ENCODE measurements at regions not wholly inside any gene's neighbourhood (a gene's known extent, or its start where the extent isn't known, plus 50 kb on each side); places are given as distances from the start of the nearest gene placed in this dataset.
A peak's percentile ranks its signal among the peaks of the same experiment; 100 is the strongest.
"Not testable (repeated sequence)": the region's sequence is repeated elsewhere in the genome, so short reads cannot be mapped to it uniquely, and the experiment has no call there.

GRCh38 chr9:124084087-124084486, 72.5 kb downstream of the LHX2 start:
- DNase-seq (ENCODE audit: low read depth in 2 of 2), result no peak
- no peak overlapping the region for H3K4me3 ChIP-seq (replicated peaks in 1 of 2; ENCODE audit: low read depth in 2 of 2, low read length in 2 of 2)
- TF ChIP-seq, protein P1, sequence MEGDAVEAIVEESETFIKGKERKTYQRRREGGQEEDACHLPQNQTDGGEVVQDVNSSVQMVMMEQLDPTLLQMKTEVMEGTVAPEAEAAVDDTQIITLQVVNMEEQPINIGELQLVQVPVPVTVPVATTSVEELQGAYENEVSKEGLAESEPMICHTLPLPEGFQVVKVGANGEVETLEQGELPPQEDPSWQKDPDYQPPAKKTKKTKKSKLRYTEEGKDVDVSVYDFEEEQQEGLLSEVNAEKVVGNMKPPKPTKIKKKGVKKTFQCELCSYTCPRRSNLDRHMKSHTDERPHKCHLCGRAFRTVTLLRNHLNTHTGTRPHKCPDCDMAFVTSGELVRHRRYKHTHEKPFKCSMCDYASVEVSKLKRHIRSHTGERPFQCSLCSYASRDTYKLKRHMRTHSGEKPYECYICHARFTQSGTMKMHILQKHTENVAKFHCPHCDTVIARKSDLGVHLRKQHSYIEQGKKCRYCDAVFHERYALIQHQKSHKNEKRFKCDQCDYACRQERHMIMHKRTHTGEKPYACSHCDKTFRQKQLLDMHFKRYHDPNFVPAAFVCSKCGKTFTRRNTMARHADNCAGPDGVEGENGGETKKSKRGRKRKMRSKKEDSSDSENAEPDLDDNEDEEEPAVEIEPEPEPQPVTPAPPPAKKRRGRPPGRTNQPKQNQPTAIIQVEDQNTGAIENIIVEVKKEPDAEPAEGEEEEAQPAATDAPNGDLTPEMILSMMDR (IDR thresholded peaks at IDR 0.05; ENCODE audit: low read depth, low read length), result no peak

GRCh38 chr9:124087226-124087625, 75.7 kb downstream of the LHX2 start:
- DNase-seq (ENCODE audit: low read depth in 2 of 2), result no peak
- no peak overlapping the region for H3K4me3 ChIP-seq (replicated peaks in 1 of 2; ENCODE audit: low read depth in 2 of 2, low read length in 2 of 2)
- TF ChIP-seq, protein P1 (IDR thresholded peaks at IDR 0.05; ENCODE audit: low read depth, low read length), result no peak

GRCh38 chr9:124088476-124088837, 76.9 kb downstream of the LHX2 start:
- DNase-seq (ENCODE audit: low read depth in 2 of 2), result peak in 1 of 2 donors; percentile 7
- H3K4me3 ChIP-seq (replicated peaks in 1 of 2; ENCODE audit: low read depth in 2 of 2, low read length in 2 of 2), result no peak overlapping the region
- TF ChIP-seq, protein P1 (IDR thresholded peaks at IDR 0.05; ENCODE audit: low read depth, low read length), result no peak

- H3K4me3 ChIP-seq (replicated peaks in 1 of 2; ENCODE audit: low read depth in 2 of 2, low read length in 2 of 2); DNase-seq (ENCODE audit: low read depth in 2 of 2): not testable (repeated sequence)
These were observed 78.3 kb downstream of the LHX2 start for GRCh38 chr9:124089631-124090488.

- TF ChIP-seq, protein P1 (IDR thresholded peaks at IDR 0.05; ENCODE audit: low read depth, low read length), result no peak
- H3K4me3 ChIP-seq (replicated peaks in 1 of 2; ENCODE audit: low read depth in 2 of 2, low read length in 2 of 2), result no peak overlapping the region
- DNase-seq (ENCODE audit: low read depth in 2 of 2), result no peak
These were observed 86.8 kb downstream of the LHX2 start for GRCh38 chr9:124098141-124098905.

DNA sequence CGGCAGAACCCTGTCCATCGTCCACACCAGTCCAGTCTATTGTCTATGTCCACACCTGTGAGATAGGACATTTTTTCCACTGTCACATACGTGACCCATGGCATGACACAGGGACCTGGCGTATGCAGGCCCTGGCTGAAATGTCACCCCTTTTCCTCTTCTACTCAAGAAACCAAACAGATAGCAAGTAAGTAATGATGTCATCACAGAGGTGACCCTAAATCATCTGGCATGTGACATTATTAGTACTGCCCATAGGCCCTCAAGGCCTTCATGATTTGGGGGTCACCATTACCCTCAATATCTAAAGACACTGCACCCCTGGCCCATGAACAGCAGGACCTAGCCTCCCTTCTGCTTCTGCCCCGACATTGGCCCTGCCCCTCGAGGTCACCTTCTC, 88.3 kb downstream of the LHX2 start:
- TF ChIP-seq, protein P1 (IDR thresholded peaks at IDR 0.05; ENCODE audit: low read depth, low read length), result no peak
- no peak for DNase-seq (ENCODE audit: low read depth in 2 of 2)
- H3K4me3 ChIP-seq (replicated peaks in 1 of 2; ENCODE audit: low read depth in 2 of 2, low read length in 2 of 2), result no peak overlapping the region

DNA sequence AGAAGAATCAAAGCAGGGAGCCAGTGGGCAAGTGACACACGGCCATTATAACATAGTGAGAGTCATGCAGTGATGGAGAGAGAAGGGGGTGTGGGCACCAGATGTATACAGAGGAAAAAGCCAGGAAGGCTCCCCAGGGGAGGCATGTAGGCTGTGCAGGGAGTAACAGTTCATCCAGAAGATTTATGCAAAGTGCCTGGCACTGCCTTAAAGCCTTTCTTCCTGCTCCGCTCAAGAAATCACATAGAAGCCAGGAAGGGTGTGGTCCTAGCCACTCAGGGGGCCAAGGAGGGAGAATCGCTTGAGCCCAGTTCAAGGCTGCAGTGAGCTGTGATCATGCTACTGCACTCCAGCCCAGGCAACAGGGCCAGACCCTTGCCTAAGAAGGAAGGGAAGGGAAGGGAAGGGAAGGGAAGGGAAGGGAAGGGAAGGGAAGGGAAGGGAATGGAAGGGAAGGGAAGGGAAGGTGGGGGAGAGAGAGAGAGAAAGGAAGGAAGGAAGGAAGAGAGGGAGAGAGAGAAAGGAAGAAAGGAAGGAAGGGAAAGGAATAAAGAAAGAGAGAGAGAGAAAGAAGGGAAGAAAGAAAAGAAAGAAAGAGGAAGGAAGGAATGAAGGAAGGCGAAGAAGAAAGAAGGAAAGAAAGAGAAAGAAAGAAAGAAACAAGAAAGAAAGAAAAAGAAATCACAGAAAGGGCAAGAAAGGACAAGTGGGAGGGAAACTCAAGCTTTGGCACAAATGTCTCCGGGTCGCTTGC, 89.8 kb downstream of the LHX2 start:
- no peak overlapping the region for H3K4me3 ChIP-seq (replicated peaks in 1 of 2; ENCODE audit: low read depth in 2 of 2, low read length in 2 of 2)
- DNase-seq (ENCODE audit: low read depth in 2 of 2), result no peak
- TF ChIP-seq, protein P1 (IDR thresholded peaks at IDR 0.05; ENCODE audit: low read depth, low read length), result no peak

Data from cardiac fibroblast (primary cell).